HUDEP-2 (cell line): ENCODE measurements at regions not wholly inside any gene's neighbourhood (a gene's known extent, or its start where the extent isn't known, plus 50 kb on each side); places are given as distances from the start of the nearest gene placed in this dataset.
"Not testable (repeated sequence)": the region's sequence is repeated elsewhere in the genome, so short reads cannot be mapped to it uniquely, and the experiment has no call there.

Experiments used
- DNase-seq, 76 experiments: peaks; one replicate each; lab custom pipeline; 2025; ENCODE audit not compliant: unreplicated experiment in 76 of 76; lab: John Stamatoyannopoulos, UW

DNA sequence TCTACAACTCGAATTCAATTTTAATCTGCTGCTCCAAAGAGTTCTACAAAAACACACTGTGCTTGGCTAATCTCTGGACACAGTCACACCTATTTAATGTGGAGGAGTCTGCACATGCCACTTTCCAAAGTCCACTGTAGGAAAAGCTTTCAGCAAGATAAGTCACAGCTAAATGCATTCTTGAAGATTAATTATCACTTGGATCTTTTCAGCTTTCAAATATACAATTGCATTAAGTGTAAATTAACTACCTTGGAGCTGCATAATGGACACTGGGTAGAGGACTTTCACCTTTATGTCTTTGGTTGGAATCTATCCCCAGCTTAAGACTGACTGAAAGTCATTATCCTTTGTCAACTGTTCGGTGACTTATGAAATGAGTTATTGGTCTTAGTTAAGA lies 565.1 kb downstream of the PIK3C3 start:
- DNase-seq, result no peak

DNA sequence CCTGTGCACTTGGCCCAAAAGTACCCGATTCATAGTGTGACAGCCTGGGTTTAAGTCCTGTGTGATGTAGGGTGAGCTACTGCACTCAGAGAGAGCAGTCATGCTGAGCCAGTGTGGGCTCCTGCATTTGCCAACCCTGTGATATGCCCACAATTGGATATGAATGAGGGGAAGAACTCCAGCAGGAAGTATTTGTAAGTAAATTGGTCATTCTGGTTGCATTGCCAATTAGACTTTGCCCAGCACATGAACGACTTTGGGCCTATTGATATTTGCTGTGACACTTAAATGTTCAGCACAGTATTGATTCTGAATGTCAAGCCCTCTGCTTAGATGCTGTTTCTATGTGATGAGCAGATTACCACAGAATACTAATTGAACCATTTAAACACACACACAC lies 570.9 kb downstream of the PIK3C3 start:
- DNase-seq, result no peak

DNA sequence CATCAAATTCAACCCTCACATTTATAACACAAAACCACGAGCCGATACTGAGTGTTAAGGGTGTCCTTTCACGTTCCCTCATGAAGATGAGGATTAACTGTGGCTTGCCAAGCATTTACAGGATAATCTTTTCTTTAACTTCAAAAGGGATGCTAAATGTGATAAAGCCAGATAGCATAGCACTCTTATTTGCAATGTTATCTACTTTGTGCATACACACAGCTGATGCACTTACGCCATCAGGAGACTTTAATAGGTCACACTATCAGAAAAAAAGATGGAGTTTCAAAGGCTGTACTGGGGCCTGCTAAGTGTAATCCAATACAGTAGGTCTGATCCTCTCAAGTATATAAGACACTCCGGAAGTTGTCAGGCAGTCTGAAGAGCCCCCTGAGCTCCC lies 572.7 kb downstream of the PIK3C3 start:
- peak in 2 of 76 experiments; percentile 3 to 24 for DNase-seq

DNA sequence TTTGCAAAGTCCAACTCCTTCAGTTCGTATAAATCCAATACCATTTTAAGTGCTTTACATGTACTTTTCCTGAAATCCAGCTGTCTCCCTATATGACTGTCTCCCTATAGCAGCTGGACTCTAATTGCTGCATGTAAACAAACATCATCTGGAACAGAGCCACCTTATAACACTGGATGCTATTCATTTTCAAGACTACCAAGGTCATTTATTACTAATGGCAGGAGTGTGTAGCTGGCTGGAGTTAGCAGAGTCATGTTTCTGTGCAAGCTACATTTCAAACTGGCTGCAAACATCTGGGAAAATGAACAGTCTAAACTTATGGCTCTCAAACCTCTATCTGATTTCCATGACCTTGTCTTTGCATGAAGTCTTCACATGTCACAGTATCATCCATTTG lies 575.2 kb downstream of the PIK3C3 start:
- no peak for DNase-seq

DNA sequence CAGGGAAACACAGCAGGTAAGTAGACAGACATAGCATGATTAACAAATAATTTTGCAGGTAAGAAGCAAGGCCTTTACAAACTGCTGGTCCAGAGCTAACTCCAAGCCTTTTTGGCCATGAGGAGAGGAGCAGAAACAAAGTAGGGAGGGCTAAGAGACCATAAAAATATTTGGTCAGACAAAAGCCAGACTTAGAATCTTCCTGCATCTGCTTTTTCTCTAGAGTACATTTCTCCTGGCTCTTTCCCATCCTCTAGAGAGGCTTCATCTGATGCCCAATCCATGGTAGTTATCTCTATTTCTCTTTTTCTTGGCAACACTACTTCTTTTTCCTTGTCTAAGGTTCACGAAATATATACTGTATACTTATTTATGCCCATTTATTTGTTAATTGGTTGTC lies 577.1 kb downstream of the PIK3C3 start:
- no peak for DNase-seq

DNA sequence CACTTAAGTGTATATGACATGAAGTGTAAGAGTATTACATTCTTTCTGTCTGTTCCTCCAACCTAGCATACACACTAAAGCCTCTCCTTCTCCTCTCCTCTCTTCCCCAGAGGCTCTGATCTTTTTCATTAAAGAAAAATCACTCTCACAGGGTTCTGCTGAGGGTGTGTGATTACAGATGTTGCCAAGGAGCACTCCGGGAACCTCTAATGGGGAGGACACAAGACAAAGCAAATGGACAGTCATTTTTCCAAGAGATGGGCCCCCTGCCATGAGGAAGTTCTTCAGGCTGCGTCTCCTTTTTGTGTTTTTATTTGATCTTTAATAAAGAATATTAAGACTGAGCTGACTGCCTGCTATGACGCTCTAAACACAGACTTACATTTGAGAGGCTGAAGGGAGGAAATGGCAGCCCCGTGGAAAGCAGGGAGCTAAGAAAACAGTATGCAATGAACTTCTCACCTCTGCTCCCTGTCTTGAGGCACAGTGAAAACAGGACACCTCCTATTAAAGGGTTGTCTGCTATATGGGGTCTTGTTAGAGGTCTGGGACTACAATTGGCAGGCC lies 578.1 kb downstream of the PIK3C3 start:
- no peak for DNase-seq

DNA sequence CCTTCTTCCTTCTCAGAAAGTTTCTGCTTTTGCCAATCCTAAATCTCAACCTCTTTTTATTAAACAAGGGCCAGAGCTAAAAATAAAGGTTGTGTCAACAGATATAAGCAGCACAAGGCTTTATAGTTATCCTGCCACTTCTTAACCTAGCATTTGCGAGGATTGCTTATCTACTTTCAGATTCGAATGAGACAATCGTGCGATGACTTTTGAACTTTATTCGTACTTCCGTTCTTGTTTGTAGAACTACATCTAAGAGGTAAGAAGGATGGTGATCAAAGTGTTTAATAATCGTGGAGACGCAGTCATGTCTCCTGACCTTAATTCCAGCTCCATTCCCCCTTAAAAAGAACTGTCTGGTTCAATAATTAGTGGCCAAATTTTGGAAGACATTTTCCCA lies 578.6 kb downstream of the PIK3C3 start:
- no peak for DNase-seq

DNA sequence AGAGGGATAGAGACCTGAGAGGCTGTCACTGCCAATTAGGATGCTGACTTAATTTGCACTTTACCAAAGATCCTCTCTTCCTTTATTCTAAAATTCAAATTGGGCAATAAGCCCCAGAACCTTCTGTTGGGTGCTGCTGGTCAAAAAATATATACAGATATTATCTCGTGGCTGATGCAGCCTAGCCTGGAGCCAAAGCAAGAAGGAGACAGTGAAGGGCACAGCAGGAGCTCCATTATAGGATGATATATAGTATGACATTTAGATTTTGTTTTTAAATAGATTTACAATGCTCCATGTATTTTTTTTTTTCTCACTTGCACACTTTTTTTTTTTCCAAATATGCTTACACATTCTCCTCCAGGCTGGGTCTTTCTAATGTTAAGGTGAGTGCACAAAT lies 579.3 kb downstream of the PIK3C3 start:
- no peak for DNase-seq

DNA sequence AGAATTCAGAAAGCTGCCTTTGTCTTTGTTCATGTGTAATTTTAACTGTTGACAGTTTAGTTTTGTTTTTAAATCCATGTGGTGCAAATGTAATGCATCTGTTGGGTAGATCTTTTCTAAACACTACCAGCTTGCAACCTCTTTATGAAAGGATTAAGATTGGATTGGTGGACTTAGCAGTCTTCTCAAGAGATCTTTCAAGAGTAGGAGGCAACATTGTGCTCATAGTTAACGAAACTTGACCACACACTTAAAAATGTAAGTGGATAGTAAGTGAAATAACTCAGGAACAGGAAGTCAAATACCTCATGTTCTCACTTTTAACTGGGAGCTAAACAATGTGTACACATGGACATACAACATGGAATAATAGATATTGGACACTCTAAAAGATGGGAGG lies 579.0 kb downstream of the RIT2 start:
- DNase-seq, result no peak

DNA sequence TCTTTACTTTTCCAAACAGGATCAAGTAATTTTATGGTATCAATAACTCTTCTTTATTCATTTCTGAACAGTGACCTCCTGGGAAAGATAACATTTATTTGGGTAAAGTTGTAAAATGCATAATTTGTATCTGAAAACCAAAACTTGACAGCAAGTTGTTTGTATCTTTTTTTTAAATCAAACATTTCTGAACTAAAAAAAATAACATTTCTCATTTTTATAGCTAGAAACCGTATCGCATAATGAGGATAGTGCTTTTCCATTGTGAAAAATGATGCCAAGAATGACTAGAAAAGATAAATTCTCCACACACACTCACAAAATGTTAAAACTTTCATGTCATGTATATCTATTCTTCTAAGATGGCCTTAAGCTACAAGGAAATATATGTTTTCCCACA lies 578.2 kb downstream of the RIT2 start:
- no peak for DNase-seq

DNA sequence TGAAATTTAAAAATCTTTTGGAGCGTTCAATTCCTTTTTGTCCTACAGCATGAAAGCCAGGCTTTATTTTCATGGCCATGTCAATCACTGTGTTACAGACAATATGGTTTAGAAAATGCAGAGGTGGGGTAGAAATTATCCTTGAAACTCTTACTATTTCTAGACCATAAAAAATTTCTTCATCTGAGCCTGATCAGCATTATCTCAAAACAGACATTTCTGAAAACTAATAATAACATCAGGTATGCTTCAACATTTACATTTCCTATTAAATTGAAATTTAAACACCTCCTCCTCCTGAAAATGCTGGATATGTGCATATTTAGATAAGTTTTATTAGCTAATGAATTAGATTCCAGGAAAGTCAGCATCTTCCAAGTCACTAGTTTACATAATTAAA lies 570.6 kb downstream of the RIT2 start:
- no peak for DNase-seq

DNA sequence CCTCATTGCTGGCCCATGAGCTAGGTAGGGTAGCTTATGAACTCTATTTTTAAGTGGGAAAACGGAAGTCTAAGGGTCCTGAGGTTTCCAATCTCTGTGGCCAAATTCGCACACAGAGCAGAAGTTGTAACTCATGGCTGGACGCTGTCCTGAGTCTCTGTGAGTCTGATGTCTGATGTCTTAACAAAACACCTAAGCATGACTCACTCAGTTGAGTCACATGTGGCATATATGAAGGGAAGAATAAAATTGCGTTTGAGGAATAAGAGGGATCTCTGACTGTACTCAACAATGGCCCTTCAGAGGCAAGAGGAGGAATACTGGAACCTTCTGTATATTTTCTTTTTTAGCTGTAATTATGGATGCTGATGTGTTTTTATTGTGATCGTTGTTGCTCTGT lies 569.7 kb downstream of the RIT2 start:
- no peak for DNase-seq

DNA sequence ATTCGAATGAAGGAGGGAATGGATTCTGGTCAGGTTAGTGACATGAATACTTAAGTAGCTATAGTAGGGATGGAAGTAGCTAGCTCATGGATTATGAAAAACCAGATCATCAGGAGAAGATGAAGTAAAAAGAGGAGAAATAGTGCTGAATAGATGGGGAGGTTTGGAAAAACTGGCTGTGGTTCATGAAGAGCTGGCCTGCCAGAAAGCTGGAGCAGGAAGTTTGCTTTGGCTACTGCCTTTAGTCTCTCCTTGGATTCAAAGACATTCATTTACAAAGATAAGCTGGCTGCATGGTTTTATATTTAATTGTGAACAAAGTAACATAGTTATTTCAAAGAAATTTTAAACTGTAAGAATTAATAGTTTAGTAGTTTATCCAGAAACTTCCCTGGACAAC lies 567.0 kb downstream of the RIT2 start:
- DNase-seq, result no peak

DNA sequence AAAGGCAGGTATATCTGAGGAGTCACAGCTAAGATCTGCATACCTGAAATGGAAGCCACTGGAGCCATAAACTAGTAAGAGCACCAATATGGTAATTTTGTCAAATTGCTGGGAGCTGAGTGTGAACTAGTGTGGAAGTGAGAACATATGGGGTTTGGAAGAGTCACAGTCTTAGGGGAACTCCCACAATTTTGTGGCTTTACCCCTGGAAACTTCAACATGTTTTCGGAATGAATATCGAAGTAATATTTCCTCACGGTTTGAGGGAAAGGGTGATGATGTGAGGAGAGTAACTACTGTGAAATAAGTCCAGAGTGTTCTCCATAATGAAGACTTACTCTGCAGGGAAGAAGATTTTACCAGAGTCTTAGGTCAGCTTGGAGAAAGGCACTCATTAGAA lies 565.9 kb downstream of the RIT2 start:
- DNase-seq, result no peak

DNA sequence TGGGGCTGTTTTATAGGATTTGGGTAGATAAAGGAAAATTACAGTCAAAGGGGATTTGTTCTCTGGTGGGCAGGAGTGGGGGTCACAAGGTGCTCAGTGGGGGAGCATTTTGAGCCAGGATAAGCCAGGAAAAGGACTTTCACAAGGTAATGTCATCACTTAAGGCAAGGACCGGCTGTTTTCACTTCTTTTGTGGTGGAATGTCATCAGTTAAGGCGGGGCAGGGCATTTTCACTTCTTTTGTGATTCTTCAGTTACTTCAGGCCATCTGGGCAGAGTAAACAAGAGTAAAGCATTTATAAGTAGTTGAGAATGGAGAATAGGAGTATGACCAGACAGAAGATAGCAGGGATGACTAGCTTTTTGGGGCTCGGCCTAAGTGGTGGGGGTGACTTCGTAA lies 562.9 kb downstream of the RIT2 start:
- DNase-seq, result not testable (repeated sequence)

DNA sequence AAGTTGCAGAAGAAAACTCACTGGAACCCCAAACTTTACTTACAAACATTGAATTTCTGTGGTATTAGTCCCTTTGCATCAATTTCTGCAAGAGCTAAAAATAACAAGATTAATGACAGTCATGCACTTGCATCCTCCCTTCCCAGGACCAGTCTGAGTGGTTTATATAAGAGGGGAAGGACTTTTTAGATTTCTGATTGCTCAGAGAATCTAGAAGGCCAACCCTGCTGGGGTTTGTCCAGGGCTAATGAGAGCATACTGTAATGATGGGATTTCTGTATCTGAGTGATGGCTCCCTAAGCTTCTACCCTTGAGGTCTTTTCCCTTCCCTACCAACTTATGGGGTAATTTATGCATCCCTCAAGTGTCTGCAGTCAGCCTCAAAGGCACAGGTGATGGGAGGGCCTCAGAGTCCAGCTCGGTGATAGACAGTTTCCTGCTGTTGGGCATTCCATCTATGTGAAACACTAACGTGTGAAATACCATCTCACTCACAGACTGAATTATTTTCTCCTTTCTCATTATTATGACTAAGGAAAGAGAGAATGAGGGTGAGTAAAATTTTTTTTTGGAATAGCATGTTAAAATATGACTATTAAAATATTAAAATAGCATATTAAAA lies 556.3 kb downstream of the RIT2 start:
- no peak for DNase-seq

DNA sequence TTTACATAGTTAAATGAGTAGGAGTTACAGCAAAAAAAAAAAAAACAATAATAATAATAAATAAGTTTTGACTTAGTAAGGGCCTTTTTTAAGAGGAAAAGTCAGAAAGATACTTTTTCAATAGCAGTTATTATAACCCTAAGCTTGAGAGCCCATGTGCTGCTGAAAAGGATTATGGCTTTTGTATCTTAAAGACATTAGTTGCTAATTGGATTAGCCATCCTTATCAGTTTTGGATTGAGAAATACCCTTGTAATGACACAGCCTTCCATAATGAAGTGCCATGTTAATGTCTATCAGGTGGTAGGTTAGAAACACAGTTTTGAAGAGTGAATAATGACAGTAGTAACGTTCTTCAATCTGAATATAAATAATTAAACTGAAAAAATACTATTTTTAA lies 554.0 kb downstream of the RIT2 start:
- no peak for DNase-seq

DNA sequence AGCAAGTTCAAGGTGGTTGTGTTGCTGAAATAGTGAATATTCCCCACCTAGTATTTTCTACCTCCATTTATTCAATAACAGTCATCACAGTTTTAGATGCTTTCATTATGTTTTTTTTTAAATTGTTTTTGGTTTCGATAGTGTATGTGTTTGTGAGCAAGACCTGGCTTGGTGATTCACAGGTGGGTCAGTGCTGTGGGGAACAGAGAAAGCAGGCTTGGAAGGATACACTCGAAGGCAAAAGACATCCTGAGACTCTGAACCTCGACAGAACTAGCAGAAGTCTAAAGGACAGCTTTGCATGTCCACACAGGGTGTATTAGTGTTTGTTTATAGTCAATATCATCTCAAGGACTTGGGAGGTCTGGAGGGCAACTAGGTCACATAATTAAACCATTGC lies 551.5 kb downstream of the RIT2 start:
- DNase-seq, result no peak

DNA sequence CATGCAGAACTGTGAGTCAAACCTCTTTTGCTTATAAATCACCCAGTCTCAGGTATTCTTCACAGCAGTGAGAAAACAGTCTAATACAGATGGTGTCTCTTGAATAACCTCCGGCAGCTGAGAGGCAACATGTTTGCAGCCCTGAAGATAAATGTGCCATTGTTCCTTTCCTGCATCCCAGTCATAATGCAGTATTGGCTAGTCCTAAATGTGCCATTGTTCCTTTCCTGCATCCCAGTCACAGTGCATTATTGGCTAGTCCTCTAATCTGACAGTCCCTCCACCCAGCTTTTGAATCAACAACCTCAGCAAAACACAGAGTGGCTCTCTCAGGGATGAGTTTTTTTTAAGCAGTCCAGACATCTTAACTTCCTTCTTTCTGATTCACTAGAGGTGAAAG lies 550.7 kb downstream of the RIT2 start:
- no peak for DNase-seq

DNA sequence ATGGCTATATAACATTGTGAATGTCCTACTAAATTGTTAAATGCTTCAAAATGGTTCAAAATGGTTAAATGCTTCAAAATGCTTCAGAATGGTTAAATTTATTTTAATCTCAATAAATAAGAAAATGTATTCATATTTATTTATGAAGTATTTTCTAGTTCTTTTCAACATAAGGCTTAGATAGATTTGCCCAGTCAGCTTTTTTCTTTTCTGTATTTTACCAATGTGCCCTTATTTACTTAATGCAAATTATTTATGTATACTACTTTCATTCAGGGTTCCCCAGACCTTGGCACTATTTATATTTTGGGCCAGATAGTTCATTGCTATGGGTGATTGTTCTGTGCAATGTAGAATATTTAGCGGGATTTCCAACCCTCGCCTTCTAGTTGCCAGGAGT lies 546.7 kb downstream of the RIT2 start:
- DNase-seq, result no peak

DNA sequence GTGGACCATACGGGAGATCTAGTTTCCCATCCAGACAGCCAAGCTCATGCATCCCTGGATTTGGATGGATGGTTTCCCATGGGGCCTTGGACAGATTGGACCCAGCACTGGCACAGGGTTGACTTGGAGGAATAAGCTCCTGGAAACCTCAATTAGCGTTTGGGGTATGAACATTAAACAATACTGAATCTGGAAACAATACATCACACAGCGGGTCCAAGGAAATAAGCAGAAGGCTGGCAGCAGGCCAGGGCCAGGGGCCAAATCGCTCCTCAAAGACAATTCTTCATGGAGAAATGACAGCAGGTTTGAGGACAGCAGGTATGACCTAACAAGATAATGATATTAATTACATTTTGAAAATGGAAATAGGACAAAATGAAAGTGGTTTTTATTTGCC lies 540.6 kb downstream of the RIT2 start:
- DNase-seq, result no peak

DNA sequence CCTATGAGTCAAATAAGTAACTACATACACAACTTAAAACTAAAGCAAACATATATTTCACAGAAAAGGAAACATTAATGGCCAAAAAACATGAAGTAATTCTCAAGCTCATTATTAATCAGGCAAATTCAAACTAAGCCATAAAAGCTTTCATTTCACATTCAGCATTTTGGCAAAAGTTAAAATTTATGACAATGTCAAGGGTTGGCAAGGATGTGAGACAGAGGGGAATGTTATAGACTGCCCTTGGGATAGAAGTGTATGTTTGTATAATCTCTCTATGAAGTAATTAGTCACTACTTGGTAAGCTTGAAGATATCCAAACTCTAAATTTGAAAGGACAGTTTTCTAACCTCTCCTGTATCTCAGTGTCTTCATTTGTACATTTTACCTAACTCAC lies 539.4 kb downstream of the RIT2 start:
- no peak for DNase-seq

DNA sequence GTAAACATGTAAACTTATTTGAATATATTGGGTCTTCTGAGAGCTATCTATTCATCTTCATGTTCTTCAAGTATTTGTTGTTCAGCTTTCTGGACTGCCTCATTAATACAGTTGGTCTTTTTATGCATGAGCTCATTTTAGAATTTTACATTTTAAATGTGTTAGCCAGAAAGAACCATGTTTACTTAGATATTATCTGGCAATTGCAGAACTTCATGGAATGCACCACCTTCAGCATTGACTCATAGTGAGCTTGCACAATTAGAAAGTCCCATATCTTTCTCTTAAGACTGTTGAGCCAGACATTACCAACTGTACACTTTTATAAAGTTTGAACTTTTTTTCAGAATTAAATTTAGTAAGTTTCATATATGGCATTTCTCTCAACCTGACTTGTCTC lies 536.7 kb downstream of the RIT2 start:
- DNase-seq, result no peak
